Ramos (cell line): ENCODE measurements at regions not wholly inside any gene's neighbourhood (a gene's known extent, or its start where the extent isn't known, plus 50 kb on each side); places are given as distances from the start of the nearest gene placed in this dataset.
"Not testable (repeated sequence)": the region's sequence is repeated elsewhere in the genome, so short reads cannot be mapped to it uniquely, and the experiment has no call there.

Experiments
- in situ Hi-C: fragments of 300-500 bp; cut with MboI; formaldehyde crosslinking; loops from one replicate; pipeline ENCODE4 v1.14.3; 2022; ENCODE audit warnings: low sequenced_read_pairs; ENCODE audit not compliant: unreplicated experiment

DNA sequence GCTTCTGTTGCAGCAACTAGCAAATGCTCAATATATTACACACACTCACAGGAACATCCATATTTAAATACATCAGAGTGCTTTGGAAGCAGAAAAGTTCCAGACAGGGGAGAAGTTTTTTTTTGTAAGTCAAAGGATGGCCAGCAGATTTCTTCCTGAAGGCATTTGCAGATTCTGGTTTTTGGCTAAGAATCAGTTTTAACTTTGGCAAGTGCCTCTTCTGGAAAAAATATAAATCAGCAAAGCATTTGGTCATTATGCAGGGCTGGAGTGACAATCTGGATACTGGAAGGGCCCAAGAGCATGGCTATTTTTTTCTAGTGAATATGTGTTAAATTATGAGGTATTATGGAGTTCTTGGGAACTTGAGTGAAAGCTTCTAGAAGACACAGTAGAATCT is 495.3 kb upstream of the ARPP21 start:
- in situ Hi-C loops, result no loop called here

DNA sequence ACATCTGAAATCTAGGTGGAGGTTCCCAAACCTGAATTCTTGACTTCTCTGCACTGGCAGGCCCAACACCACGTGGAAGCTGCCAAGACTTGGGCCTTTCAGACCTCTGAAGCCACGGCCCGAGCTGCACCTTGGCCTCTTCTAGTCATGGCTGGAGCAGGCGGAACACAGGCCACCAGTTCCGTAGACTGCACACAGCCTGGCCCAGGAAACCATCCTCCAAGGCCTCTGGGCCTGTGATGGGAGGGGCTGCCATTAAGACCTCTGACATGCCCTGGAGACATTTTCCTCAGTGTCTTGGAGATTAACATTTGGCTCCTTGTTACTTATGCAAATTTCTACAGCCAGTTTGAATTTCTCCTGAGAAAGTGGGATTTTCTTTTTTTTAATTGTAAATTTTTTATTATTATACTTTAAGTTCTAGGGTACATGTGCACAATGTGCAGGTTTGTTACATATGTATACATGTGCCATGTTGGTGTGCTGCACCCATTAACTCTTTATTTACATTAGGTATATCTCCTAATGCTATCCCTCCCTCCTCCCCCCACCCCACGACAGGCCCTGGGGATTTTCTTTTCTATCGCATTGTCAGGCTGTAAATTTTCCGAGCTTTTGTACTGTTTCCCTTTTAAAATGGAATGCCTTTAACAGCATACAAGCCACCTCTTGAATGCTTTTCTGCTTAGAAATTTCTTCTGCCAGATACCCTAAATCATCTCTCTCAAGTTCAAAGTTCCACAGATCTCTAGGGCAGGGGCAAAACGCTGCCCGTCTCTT is 492.9 kb upstream of the ARPP21 start:
- in situ Hi-C loops, result not testable (repeated sequence)

DNA sequence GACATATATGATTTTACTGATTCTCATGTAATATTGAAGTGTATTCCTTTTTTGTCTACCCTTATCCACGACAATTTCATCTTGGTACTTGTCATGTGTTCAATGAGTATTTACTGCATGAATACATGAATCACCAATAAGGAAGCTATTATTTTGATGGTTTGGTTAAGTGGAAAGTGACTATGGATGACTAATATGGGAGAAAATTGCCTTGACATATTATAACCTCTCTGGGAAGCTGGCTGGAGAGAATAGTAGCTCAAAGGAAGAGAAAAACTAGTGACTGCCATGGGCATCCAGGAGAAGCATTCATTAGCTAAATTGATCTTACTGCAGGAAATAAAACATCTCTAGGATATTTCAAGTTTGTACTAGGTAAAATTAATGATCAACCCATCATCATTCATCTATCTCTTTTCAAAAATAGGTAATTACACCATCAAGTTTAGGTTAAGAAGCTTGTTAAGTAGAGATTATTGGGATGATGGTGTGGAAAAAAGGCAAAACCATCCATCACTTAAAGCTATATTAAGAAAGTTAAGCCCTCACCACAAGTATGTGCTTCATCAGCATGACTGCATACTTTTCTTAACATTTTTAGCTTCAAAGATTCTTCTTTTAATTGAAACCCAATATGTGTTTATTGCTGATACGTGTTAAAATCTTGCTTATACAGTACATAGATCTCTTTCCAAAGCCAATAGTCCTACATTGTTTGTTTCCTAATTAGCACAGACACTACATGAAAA is 455.2 kb upstream of the ARPP21 start:
- in situ Hi-C loops, result no loop called here

- in situ Hi-C loops, result no loop called here
Measured at GRCh38 chr3:35184775-35185174, 454.6 kb upstream of the ARPP21 start.

DNA sequence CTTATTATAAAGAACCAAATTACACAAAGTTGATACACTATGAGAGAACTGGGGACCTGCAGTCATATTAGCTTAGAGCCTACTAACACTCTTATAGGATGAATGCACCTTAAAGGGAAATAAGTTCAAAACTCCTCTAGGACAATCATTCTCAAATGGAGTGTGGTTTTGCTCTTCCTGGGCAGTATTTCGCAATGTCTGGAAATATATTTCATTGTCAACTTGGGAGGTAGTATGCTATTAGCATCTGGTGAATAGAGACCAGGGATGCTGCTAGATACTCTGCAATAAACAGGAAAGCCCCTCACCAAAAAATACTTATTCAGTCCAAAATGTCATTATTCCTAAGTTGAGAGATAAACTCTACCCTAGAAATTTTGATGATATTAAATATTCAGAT is 451.4 kb upstream of the ARPP21 start:
- in situ Hi-C loops, result no loop called here

DNA sequence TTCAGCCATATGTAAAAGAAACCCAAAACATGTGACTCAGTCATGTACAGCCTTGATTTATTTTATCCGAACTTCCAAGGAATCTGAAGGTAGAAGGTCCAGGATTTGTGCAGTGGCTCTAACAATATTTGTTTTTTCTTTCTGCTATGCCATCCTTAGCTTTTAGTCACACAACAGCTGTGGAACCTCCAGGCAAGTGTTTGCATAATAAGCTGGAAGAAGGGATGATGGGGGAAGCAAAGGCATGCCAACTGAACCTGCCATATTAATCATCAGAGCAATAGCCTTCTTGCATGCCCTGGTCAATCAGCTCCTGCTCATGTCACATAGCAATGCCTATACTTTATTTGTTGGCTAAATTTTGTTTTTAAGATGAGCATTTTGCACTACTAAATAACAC is 444.7 kb upstream of the ARPP21 start:
- in situ Hi-C loops, result no loop called here

DNA sequence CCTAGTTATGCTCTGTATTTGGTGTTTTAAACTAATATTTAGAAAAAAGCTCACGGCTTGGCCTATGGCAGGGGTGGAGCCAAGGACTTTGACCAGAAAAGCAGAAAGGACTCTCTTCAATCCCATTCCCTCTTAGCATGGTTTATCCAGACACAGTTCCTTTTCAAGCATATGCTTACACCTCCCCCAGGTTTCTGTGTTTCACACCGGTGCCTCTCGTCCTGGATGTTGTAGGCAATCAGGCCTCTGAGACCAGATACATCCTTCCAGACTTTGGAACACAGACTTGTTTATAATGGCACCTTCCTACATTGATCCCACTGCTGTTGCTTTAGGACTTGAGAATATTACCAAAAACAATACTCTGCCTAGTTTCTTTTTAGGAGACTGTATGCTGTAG is 440.5 kb upstream of the ARPP21 start:
- in situ Hi-C loops, result no loop called here

DNA sequence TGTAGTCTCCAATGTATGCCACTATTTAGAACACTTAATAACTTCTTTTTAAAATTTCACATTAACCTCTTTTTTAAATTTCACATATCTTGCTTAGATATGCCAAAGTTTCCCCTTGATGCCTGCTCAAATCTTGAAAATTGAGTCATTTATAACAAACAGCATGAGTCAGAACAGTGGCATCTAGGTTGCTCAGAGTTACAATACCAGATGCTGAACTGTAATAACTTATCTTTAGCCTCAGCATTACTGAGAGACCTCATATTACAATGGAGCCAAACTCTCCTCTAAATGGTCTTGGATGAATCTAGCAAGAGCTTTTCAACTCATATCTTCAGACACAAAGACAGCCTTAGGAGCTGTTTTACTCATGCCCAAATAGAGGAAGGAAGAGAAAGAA is 439.3 kb upstream of the ARPP21 start:
- in situ Hi-C loops, result no loop called here

GRCh38 chr3:35201211-35201610 is 438.1 kb upstream of the ARPP21 start:
- in situ Hi-C loops, result no loop called here

GRCh38 chr3:35215525-35216500 is 423.5 kb upstream of the ARPP21 start:
- in situ Hi-C loops, result no loop called here

- in situ Hi-C loops, result no loop called here
Measured at GRCh38 chr3:35216501-35217266, 422.6 kb upstream of the ARPP21 start.

GRCh38 chr3:35223632-35224394 is 415.5 kb upstream of the ARPP21 start:
- in situ Hi-C loops, result no loop called here

DNA sequence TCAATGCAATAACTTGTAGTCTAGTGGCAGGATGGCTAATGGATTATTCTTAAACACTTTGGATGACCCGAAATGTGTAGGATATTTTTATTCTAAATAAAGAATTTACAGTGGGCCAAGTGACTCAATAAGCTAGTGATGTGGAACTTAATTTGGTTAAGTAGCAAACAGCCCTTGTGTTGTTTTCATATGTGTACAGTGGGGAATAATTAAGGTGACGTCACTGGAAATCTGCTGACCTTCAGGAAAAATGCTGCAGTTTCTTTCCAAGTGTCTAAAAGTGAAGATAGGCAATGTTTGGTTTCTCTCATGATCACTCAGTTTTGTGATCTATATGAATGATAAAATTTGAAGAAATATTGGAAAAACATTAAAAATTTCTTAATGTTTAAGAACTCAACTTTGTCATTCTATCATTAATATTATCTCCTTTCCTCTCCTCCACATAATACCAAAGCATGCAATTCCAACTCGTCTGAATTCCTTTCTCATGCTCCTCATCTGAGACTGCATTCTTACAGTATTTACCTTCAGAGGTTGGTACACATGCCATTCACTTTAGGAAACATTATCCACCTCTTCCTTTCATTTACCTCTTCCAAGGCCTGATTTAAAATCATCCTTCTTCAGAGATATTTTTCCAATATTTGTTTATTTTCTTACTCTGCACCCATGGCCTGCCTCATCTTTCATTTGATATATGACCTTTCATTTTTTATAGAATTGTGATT is 414.6 kb upstream of the ARPP21 start:
- in situ Hi-C loops, result no loop called here

- in situ Hi-C loops, result no loop called here
Measured at GRCh38 chr3:35241236-35241635, 398.1 kb upstream of the ARPP21 start.

GRCh38 chr3:35254917-35255316 is 384.4 kb upstream of the ARPP21 start:
- in situ Hi-C loops, result no loop called here

- in situ Hi-C loops, result no loop called here
Measured at GRCh38 chr3:35257641-35258040, 381.7 kb upstream of the ARPP21 start.

GRCh38 chr3:35262406-35262805 is 376.9 kb upstream of the ARPP21 start:
- in situ Hi-C loops, result no loop called here

GRCh38 chr3:35263477-35263876 is 375.8 kb upstream of the ARPP21 start:
- in situ Hi-C loops, result no loop called here

DNA sequence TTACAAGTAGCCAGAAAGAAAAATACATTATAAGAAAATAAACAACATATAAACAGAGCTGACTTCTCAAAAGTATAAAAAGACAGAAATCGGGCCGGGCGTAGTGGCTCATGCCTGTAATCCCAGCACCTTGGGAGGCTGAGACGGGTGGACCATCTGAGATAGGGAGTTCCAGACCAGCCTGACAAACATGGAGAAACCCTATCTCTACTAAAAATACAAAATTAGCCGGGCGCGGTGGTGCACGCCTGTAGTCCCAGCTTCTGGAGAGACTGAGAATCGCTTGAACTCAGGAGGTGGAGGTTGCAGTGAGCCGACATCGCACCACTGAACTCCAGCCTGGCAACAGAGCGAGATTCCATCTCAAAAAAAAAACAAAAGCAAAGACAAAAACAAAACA is 373.3 kb upstream of the ARPP21 start:
- in situ Hi-C loops, result not testable (repeated sequence)
